GM12878 (cell line): ENCODE measurements at regions not wholly inside any gene's neighbourhood (a gene's known extent, or its start where the extent isn't known, plus 50 kb on each side); places are given as distances from the start of the nearest gene placed in this dataset.

ENCODE experiments used
- CREB1 ChIP-seq: IDR thresholded peaks from 2 replicates; pipeline ENCODE4 v1.6.1; 2012; ENCODE audit warnings: low read depth, mild to moderate bottlenecking, inconsistent platforms
- CTCF ChIP-seq, 3 experiments: IDR thresholded peaks in 2 of 3; conservative IDR thresholded peaks in 1 of 3; 2 replicates each; pipeline ENCODE4 v1.5.1; 2011; ENCODE audit warnings: low read depth in 3 of 3, low read length in 3 of 3, mild to moderate bottlenecking in 3 of 3, control low read depth in 2 of 3, moderate library complexity in 2 of 3, inconsistent platforms in 1 of 3, mixed read lengths in 1 of 3; ENCODE audit not compliant: control insufficient read depth in 2 of 3, insufficient read depth in 1 of 3; ENCODE audit errors: extremely low read depth in 1 of 3
- NFIC ChIP-seq: IDR thresholded peaks from 2 replicates; pipeline ENCODE4 v1.6.1; 2012; ENCODE audit warnings: low read depth, mild to moderate bottlenecking, inconsistent platforms, low read length, moderate library complexity
- NFYB ChIP-seq: IDR thresholded peaks from 2 replicates; pipeline ENCODE4 v1.6.1; 2011; ENCODE audit warnings: low read depth, mild to moderate bottlenecking, low read length, improper control_type of control experiment, moderate library complexity; ENCODE audit not compliant: insufficient read depth
- SMAD1 ChIP-seq: fragments of 450-650 bp; IDR thresholded peaks from 2 replicates; pipeline ENCODE4 v1.6.1; 2018; ENCODE audit warnings: mild to moderate bottlenecking, low read depth; ENCODE audit not compliant: partially characterized antibody
- TCF12 ChIP-seq: IDR thresholded peaks from 2 replicates; pipeline ENCODE4 v1.6.1; 2011; ENCODE audit warnings: low read depth, mild to moderate bottlenecking, low read length

- no peak for TF ChIP-seq SMAD1
- no peak for TF ChIP-seq NFYB
- no peak for TF ChIP-seq NFIC
- TF ChIP-seq CREB1, result no peak
- TF ChIP-seq CTCF (IDR thresholded peaks at IDR 0.05 in 2 of 3, conservative IDR thresholded peaks at IDR 0.05 in 1 of 3; ENCODE audit: control insufficient read depth in 2 of 3, extremely low read depth in 1 of 3, insufficient read depth in 1 of 3, low read depth in 3 of 3, low read length in 3 of 3), result no peak
- TF ChIP-seq TCF12, result no peak
Observed at GRCh38 chr4:155106629-155107028, 101.8 kb upstream of the NPY2R start.
